ENCODE measurements at regions not wholly inside any gene's neighbourhood (a gene's known extent, or its start where the extent isn't known, plus 50 kb on each side); places are given as distances from the start of the nearest gene placed in this dataset.

DNA sequence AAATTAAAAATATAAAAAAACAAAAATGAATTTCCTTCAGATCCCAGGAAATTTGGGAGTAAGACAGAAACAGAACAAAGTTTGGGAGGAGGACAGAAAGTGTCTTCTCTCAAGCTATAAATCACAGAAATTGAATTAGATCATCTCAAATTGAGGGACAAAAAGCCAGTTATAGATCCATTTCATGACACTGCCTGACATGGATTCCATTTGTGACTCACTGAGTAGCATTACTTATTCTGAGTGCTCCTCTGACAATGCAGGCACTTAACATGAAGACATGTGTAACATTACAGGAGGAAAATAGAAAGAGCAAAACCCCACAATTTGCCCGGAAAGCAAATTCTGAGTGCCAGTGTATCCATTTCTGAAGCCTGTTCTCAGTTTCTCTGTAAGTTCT, 63.9 kb upstream of the CREB1 start:
- no peak for TF ChIP-seq NFIC (IDR thresholded peaks at IDR 0.05)
- no peak for TF ChIP-seq RAD21 (IDR thresholded peaks at IDR 0.05; ENCODE audit: low read depth)
- no peak for TF ChIP-seq TEAD4 (IDR thresholded peaks at IDR 0.05)
- TF ChIP-seq YY1 (IDR thresholded peaks at IDR 0.05; ENCODE audit: low read depth) = no peak
- TF ChIP-seq, protein P1, sequence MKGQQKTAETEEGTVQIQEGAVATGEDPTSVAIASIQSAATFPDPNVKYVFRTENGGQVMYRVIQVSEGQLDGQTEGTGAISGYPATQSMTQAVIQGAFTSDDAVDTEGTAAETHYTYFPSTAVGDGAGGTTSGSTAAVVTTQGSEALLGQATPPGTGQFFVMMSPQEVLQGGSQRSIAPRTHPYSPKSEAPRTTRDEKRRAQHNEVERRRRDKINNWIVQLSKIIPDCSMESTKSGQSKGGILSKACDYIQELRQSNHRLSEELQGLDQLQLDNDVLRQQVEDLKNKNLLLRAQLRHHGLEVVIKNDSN (IDR thresholded peaks at IDR 0.05) = no peak
- no peak for TF ChIP-seq CREB1 (IDR thresholded peaks at IDR 0.05; ENCODE audit: low read depth)

DNA sequence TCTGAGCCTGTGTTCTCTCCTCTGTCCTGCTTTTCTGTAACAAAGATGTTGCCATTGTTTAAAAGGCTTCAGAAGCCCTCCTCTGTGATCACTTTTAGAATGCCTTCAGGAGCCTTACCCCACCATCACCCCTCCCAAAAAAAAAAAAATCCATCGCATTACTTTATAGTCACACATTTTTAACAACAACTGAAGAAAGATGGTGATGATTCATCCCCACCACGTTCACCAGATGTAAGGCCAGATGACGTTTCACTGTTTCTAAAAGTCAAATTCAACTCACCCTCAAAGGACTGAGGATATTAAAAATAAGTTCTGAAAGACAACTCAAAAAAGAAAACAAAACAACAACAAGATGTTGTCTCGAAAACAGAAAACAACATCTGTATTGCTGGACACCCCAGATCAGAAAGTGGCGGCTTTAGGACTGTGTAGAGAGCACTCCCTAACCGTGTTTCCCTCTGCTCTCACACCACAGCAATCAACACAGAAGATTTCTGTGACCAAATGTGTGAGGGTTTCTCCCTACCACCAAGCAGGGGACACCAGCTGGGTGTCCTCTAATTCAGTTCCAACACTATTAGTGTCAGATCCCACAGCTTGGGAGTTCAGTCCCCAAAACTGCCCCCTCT, 61.9 kb upstream of the CREB1 start:
- TF ChIP-seq CEBPB (IDR thresholded peaks at IDR 0.05) (no peak), TCF12 (IDR thresholded peaks at IDR 0.05; ENCODE audit: low read depth) (no peak), YY1 (IDR thresholded peaks at IDR 0.05; ENCODE audit: low read depth) (no peak), ZBTB7A (IDR thresholded peaks at IDR 0.05; ENCODE audit: low read depth) (no peak), EP300 (IDR thresholded peaks at IDR 0.05; ENCODE audit: borderline replicate concordance) (no peak), FOXM1 (IDR thresholded peaks at IDR 0.05; ENCODE audit: borderline replicate concordance, low read depth) (no peak), EGR1 (IDR thresholded peaks at IDR 0.05) (no peak), TEAD4 (IDR thresholded peaks at IDR 0.05) (no peak), RAD21 (IDR thresholded peaks at IDR 0.05; ENCODE audit: low read depth) (no peak)
- TF ChIP-seq, protein P2, sequence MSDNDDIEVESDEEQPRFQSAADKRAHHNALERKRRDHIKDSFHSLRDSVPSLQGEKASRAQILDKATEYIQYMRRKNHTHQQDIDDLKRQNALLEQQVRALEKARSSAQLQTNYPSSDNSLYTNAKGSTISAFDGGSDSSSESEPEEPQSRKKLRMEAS (IDR thresholded peaks at IDR 0.05) = no peak
- TF ChIP-seq, protein P1 (IDR thresholded peaks at IDR 0.05) = no peak

- TF ChIP-seq TEAD4 (IDR thresholded peaks at IDR 0.05) (no peak), YY1 (IDR thresholded peaks at IDR 0.05; ENCODE audit: low read depth) (no peak), EP300 (IDR thresholded peaks at IDR 0.05; ENCODE audit: borderline replicate concordance) (no peak), TAF1 (IDR thresholded peaks at IDR 0.05; ENCODE audit: low read depth) (no peak), RAD21 (IDR thresholded peaks at IDR 0.05; ENCODE audit: low read depth) (no peak), ZBTB7A (IDR thresholded peaks at IDR 0.05; ENCODE audit: low read depth) (no peak), EGR1 (IDR thresholded peaks at IDR 0.05) (no peak), CEBPB (IDR thresholded peaks at IDR 0.05) (no peak), NFIC (IDR thresholded peaks at IDR 0.05) (no peak), TCF12 (IDR thresholded peaks at IDR 0.05; ENCODE audit: low read depth) (no peak)
- TF ChIP-seq, protein P1 (IDR thresholded peaks at IDR 0.05) = no peak
- TF ChIP-seq, protein P2 (IDR thresholded peaks at IDR 0.05) = no peak
These were observed 61.3 kb upstream of the CREB1 start for GRCh38 chr2:207468488-207468887.

GRCh38 chr2:207469451-207469850, 60.3 kb upstream of the CREB1 start:
- TF ChIP-seq EP300 (IDR thresholded peaks at IDR 0.05; ENCODE audit: borderline replicate concordance) (no peak), EGR1 (IDR thresholded peaks at IDR 0.05) (no peak), CEBPB (IDR thresholded peaks at IDR 0.05) (no peak), YY1 (IDR thresholded peaks at IDR 0.05; ENCODE audit: low read depth) (no peak), NFIC (IDR thresholded peaks at IDR 0.05) (no peak), TCF12 (IDR thresholded peaks at IDR 0.05; ENCODE audit: low read depth) (no peak), TAF1 (IDR thresholded peaks at IDR 0.05; ENCODE audit: low read depth) (no peak), ZBTB7A (IDR thresholded peaks at IDR 0.05; ENCODE audit: low read depth) (no peak), FOXM1 (IDR thresholded peaks at IDR 0.05; ENCODE audit: borderline replicate concordance, low read depth) (no peak), TEAD4 (IDR thresholded peaks at IDR 0.05) (no peak), CREB1 (IDR thresholded peaks at IDR 0.05; ENCODE audit: low read depth) (no peak), RAD21 (IDR thresholded peaks at IDR 0.05; ENCODE audit: low read depth) (no peak)
- TF ChIP-seq, protein P2 (IDR thresholded peaks at IDR 0.05) = no peak
- TF ChIP-seq, protein P1 (IDR thresholded peaks at IDR 0.05) = no peak
- TF ChIP-seq, protein P3, sequence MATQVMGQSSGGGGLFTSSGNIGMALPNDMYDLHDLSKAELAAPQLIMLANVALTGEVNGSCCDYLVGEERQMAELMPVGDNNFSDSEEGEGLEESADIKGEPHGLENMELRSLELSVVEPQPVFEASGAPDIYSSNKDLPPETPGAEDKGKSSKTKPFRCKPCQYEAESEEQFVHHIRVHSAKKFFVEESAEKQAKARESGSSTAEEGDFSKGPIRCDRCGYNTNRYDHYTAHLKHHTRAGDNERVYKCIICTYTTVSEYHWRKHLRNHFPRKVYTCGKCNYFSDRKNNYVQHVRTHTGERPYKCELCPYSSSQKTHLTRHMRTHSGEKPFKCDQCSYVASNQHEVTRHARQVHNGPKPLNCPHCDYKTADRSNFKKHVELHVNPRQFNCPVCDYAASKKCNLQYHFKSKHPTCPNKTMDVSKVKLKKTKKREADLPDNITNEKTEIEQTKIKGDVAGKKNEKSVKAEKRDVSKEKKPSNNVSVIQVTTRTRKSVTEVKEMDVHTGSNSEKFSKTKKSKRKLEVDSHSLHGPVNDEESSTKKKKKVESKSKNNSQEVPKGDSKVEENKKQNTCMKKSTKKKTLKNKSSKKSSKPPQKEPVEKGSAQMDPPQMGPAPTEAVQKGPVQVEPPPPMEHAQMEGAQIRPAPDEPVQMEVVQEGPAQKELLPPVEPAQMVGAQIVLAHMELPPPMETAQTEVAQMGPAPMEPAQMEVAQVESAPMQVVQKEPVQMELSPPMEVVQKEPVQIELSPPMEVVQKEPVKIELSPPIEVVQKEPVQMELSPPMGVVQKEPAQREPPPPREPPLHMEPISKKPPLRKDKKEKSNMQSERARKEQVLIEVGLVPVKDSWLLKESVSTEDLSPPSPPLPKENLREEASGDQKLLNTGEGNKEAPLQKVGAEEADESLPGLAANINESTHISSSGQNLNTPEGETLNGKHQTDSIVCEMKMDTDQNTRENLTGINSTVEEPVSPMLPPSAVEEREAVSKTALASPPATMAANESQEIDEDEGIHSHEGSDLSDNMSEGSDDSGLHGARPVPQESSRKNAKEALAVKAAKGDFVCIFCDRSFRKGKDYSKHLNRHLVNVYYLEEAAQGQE (IDR thresholded peaks at IDR 0.05; ENCODE audit: low read depth) = no peak

DNA sequence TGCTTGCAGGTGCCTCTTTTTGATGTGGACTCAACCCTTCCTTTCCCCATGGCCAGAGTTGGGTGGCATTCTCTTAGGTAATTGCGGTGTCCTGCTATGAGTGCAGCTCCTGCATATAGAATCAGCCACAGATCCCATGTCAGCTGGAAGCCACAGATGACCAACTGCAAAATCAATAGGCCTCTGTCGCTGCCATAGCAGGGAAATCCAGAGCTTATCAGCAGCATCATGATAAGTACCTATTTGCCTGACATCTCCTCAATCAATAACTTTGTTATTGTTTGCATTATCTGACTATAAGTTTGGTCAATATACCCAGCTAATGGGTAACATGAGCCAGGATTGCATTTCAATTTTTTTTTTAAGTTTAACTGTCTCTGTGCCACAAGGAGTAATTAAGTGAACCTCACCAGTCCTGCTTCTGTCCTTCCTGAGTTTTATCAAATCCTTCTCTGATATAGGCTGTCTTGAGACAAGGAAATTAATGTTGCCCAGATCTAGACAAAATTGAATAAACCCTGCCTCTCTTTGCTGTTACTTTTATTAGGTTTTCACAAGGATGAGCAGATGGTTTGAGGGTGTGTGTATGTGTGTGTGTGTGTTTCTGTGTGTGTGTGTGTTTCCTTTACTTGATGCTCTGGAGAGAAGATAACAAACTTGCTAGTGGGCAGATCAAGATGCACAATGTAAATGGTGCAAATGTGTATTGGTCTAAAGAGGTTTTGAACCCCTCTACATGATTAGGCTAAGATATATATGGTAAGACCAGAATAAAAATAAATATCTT, 59.6 kb upstream of the CREB1 start:
- TF ChIP-seq EP300 (IDR thresholded peaks at IDR 0.05; ENCODE audit: borderline replicate concordance) (no peak), FOXM1 (IDR thresholded peaks at IDR 0.05; ENCODE audit: borderline replicate concordance, low read depth) (no peak), RAD21 (IDR thresholded peaks at IDR 0.05; ENCODE audit: low read depth) (no peak), CEBPB (IDR thresholded peaks at IDR 0.05) (no peak), ZBTB7A (IDR thresholded peaks at IDR 0.05; ENCODE audit: low read depth) (no peak), CREB1 (IDR thresholded peaks at IDR 0.05; ENCODE audit: low read depth) (no peak), TEAD4 (IDR thresholded peaks at IDR 0.05) (no peak), EGR1 (IDR thresholded peaks at IDR 0.05) (no peak), TAF1 (IDR thresholded peaks at IDR 0.05; ENCODE audit: low read depth) (no peak), NFIC (IDR thresholded peaks at IDR 0.05) (no peak), YY1 (IDR thresholded peaks at IDR 0.05; ENCODE audit: low read depth) (no peak), TCF12 (IDR thresholded peaks at IDR 0.05; ENCODE audit: low read depth) (no peak)
- TF ChIP-seq, protein P3 (IDR thresholded peaks at IDR 0.05; ENCODE audit: low read depth) = no peak
- TF ChIP-seq, protein P2 (IDR thresholded peaks at IDR 0.05) = no peak
- TF ChIP-seq, protein P1 (IDR thresholded peaks at IDR 0.05) = no peak

All from Ishikawa (cell line).